ENCODE measurements at regions not wholly inside any gene's neighbourhood (a gene's known extent, or its start where the extent isn't known, plus 50 kb on each side); places are given as distances from the start of the nearest gene placed in this dataset.
"Not testable (repeated sequence)": the region's sequence is repeated elsewhere in the genome, so short reads cannot be mapped to it uniquely, and the experiment has no call there.

- no peak for DNase-seq
Observed at GRCh38 chr21:15119486-15119885, 54.7 kb upstream of the NRIP1 start.

- no peak for DNase-seq
Observed at GRCh38 chr21:15121097-15121654, 56.4 kb upstream of the NRIP1 start.

GRCh38 chr21:15121655-15122120 lies 56.9 kb upstream of the NRIP1 start:
- DNase-seq, result no peak

- no peak for DNase-seq
Observed at GRCh38 chr21:15122241-15122640, 57.4 kb upstream of the NRIP1 start.

GRCh38 chr21:15124731-15125130 lies 59.9 kb upstream of the NRIP1 start:
- no peak for DNase-seq

- DNase-seq, result no peak
Observed at GRCh38 chr21:15126948-15127347, 62.1 kb upstream of the NRIP1 start.

- no peak for DNase-seq
Observed at GRCh38 chr21:15127437-15127836, 62.6 kb upstream of the NRIP1 start.

- DNase-seq, result no peak
Observed at GRCh38 chr21:15128267-15128666, 63.5 kb upstream of the NRIP1 start.

GRCh38 chr21:15128714-15129113 lies 63.9 kb upstream of the NRIP1 start:
- not testable (repeated sequence) for DNase-seq

GRCh38 chr21:15130326-15130725 lies 65.5 kb upstream of the NRIP1 start:
- DNase-seq, result no peak

- DNase-seq, result no peak
Observed at GRCh38 chr21:15130751-15131150, 66.0 kb upstream of the NRIP1 start.

GRCh38 chr21:15132781-15133180 lies 68.0 kb upstream of the NRIP1 start:
- DNase-seq, result no peak

GRCh38 chr21:15134701-15135470 lies 70.1 kb upstream of the NRIP1 start:
- DNase-seq, result peak; percentile 77

GRCh38 chr21:15135867-15136629 lies 71.2 kb upstream of the NRIP1 start:
- no peak for DNase-seq

GRCh38 chr21:15138490-15138889 lies 73.7 kb upstream of the NRIP1 start:
- peak; percentile 22 for DNase-seq

GRCh38 chr21:15139898-15140297 lies 75.1 kb upstream of the NRIP1 start:
- no peak for DNase-seq

GRCh38 chr21:15140321-15141019 lies 75.7 kb upstream of the NRIP1 start:
- DNase-seq, result no peak

- DNase-seq, result peak; percentile 46
Observed at GRCh38 chr21:15141261-15141970, 76.6 kb upstream of the NRIP1 start.

GRCh38 chr21:15144026-15144425 lies 79.2 kb upstream of the NRIP1 start:
- no peak for DNase-seq

GRCh38 chr21:15148437-15148836 lies 83.6 kb upstream of the NRIP1 start:
- no peak for DNase-seq

GRCh38 chr21:15149600-15150224 lies 84.9 kb upstream of the NRIP1 start:
- DNase-seq, result no peak
